NCI-H1930 (cell line): ENCODE measurements at regions not wholly inside any gene's neighbourhood (a gene's known extent, or its start where the extent isn't known, plus 50 kb on each side); places are given as distances from the start of the nearest gene placed in this dataset.
"Not testable (repeated sequence)": the region's sequence is repeated elsewhere in the genome, so short reads cannot be mapped to it uniquely, and the experiment has no call there.

Experiments used
- DNase-seq, 2 experiments: peaks; one replicate each; lab custom pipeline; 2025; lab: John Stamatoyannopoulos, UW

DNA sequence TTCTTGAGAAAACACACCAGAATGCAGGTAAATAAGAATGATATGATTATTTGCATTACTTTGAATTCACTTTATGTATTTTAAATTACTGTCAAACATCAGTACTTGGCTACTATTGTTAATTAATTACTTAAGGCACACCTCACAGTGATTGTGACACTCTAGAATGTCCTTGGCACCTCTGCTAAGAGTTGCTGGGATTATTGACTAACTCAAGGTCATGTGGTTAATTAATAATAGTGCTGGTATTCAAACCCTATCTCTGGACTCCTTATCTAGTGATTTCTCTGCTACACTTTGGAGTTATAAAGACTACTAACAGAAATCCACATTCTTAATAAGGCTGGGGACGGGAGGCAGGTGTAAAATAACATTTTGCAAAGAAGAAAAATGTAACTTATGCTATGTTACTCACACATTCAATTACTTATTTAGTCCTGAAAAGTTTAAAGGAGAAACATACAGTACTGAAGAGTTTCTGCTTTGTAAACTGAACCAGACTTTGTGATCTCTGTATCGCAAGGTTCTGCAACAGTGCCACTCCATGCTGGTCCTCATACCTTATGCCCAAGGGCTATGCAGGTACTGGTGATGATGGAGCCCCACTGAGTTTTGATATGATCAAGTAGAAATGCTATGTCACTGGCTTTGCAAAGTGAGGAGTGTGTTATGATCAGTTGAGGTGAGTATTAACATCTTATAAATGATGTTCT is 242.7 kb downstream of the MID1IP1 start:
- DNase-seq: no peak

DNA sequence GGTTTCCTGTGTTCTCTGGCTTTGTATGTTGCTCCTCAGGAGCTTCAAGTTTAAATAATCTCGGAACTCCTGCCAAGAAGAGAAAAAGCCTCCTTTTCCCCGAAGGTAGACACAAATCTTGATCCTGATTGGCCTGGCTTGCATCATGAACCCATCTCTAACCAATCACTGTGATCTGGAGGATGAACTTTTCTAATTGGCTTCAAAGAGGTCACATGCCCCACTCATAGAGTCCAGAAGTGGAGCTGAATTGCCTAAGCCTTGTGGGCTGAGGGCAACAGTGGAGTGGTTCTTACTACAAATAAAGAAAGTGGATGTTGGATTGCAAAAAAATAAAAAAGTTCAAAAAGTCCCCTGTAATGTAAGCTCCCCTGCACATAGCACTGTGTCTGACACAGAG is 245.9 kb downstream of the MID1IP1 start:
- no peak for DNase-seq

DNA sequence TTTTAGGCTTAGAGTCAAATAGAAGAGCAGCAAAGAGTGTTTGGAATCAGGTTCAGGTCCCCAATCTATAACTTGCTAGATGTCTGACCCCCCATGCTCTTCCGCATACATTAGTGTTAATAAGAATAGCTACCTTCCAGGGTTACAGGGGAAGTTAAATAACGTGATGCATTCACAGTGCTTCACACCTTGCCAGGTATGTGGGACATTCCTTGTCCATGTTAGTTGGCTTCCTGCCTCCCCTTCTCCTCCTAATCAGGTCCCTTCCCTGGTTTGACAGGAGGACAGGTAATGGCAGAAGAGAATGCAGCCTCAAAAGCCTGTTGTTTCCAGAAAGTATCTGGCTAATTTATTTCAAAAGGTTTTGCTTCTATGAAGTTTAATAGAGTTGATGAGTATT is 248.7 kb downstream of the MID1IP1 start:
- no peak for DNase-seq

DNA sequence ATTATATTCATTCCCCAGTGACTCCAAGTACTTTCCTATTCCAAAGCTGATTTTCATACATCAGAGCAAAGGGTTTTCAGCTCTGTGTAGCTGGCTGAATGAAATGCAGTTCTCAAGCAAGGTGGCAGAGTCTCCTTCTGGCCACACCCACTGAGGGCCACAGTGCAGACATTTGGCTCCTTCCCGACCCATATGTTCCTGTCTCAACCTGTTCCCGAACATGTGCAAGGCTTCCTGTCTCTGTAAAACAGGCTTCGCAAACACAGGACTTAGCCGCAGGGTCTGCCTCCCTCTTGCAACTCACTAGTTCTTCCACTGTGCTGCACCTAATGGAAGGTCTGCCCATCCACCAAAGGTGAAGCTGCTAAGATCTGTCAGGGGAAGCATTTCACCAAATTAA is 249.2 kb downstream of the MID1IP1 start:
- DNase-seq: no peak

GRCh38 chrX:39052751-39053150 is 251.5 kb downstream of the MID1IP1 start:
- DNase-seq: no peak

- DNase-seq: no peak
Observed at GRCh38 chrX:39058724-39059123, 257.5 kb downstream of the MID1IP1 start.

DNA sequence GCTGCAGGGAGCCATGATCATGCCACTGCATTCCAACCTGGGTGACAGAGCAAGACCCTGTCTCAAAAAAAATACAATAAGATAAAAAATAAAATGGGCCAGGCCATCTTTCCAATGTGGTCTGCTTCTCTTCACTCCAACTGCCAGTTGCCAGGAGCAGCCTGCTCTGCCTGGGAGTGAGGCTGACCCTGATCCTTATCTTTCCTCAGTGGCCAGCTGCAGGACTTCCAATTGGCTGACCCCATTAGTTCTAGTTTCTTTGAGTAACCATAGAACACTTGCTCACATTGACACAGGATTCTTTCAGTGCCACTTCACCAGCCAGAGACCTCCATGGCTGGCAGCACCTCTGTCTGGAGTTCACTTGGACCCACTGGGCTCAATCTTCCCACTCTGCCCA is 258.6 kb downstream of the MID1IP1 start:
- DNase-seq: no peak

- DNase-seq: no peak
Observed at GRCh38 chrX:39063037-39063436, 261.8 kb downstream of the MID1IP1 start.

GRCh38 chrX:39063702-39064101 is 262.4 kb downstream of the MID1IP1 start:
- DNase-seq: no peak

DNA sequence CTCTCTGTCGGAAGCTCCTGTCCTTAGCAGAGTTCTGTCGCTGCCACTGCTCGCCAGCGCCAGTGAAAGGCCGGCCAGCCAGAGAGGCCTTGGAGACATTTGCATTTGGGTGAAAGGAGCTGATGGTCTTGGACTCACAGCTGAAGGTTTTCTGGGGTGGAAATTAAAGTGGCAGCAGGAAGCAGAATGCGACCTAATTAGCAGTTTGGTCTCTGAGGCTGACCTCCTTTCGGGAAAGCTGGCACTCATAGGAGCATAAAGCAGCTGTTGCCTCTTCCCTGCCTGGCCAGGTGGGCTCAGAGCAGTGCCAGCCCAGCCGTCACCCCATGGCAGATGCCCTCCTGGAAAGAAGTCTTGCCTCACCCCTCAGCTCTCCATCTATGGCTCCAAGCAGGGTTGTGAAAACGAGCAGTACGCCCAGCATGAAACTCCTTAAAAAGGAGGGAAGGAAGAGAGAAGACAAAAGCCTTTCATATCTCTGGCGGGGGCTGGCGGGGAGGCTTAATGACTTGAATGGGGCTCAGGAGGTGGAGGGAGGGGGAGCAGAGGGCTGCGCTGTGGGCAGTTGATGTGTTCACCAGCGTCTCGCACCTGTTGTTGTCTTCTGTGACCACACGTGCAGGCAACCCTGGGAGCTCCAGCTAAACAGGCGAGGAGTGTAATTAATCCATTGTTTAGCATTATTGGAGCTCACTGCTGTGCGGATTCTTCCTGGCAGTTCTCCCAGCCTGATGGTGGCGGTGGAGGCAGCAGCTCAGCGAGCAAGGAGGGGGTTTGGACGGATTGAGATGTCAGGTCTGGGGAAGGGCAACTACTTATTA is 264.0 kb downstream of the MID1IP1 start:
- no peak for DNase-seq

GRCh38 chrX:39067866-39068265 is 266.6 kb downstream of the MID1IP1 start:
- DNase-seq: no peak

- not testable (repeated sequence) for DNase-seq
Observed at GRCh38 chrX:39068634-39069033, 267.4 kb downstream of the MID1IP1 start.

DNA sequence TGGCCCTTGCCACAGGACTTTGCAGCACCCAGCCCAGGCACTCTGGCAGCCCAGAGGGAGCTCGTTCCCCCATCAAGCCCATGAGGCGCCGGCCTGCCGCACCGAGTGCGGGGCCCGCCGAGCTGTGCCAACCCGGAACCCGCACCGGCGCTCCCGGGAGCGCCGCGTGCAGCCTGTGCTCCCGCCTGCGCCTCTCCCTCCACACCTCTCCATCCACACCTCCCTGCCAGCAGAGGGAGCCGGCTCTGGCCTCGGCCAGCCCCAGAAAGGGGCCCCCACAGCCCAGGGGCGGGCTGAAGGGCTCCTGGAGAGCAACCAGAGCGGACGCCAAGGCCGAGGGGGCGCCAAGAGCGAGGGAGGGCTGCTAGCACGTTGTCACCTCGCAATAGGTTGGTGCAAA is 268.8 kb downstream of the MID1IP1 start:
- DNase-seq: no peak

DNA sequence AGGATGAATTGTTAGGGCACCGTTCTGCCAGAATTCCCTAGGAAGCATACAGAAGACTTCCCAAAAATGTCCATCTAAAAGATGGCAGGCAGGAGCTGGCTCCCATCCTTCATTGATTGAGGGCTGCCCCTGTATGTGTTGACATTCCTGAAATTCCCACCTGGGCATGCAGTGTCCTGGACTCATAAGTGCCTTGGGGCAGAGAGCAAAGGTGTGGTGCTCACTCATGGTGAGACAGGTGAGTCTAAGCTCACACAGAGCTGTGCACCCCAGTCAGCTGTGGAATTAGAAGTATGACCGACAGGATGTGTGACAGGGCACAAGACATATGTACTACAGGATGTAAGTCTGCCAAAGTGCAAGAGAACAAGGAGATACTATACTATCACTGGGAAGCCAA is 271.9 kb downstream of the MID1IP1 start:
- no peak for DNase-seq

DNA sequence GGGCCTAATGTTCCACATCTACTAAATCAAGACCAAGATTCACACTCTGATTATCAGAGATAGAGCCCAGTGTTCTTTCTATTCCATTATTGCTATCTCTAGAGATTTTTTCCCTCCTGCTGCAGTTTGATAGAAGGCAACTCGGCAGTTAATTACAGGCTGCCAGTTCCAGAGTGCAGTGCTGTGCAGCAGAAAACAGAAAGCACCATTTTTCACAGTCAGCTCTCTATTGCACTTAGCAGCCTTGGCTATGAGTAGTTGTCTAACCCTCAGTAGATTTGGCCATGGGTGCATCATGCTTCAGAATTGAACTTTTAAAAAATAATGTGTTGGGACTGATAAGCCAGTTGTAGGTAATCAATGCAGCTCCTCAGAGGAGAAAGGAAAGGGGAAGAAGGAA is 295.3 kb downstream of the MID1IP1 start:
- no peak for DNase-seq

GRCh38 chrX:39104745-39105144 is 303.5 kb downstream of the MID1IP1 start:
- DNase-seq: no peak

- no peak for DNase-seq
Observed at GRCh38 chrX:39112143-39112542, 310.9 kb downstream of the MID1IP1 start.

DNA sequence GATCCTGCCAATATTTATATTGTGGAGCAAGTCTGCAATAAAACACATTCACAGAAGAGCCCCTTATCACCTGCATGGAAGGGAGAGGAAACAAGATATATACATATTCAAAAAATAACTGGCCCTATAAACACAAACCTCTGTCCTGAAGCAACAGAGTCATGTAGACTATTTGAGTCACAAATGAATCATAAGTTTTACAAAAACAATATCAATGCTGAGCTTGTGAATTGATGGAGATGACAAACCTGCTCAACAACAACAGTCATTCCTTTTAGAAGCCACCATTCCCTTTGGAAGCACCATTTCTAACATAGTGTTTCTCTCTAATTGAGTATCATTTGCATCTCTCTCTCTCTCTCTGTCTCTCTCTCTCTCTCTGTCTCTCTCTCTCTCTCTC is 313.9 kb downstream of the MID1IP1 start:
- no peak for DNase-seq

- DNase-seq: no peak
Observed at GRCh38 chrX:39117101-39117500, 315.8 kb downstream of the MID1IP1 start.

GRCh38 chrX:39121903-39122302 is 320.6 kb downstream of the MID1IP1 start:
- no peak for DNase-seq

DNA sequence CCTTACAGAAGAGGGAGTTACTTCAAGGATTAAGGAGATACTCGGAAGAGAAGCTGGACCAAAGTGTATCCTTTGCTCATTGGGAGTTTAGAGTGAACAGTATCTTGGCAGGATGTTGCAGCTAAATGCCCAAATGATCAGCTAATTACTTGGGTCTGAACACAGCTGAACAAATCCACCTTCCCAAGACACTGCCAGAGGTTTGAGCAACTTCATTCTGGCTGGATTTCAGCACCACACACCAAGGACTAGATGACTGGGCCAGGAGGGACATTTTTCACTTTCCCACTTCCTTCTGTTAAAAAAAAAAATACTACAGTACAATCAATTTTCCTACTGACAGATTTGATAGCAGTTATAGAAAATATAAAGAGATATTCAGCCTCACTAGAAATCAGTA is 324.6 kb downstream of the MID1IP1 start:
- no peak for DNase-seq

DNA sequence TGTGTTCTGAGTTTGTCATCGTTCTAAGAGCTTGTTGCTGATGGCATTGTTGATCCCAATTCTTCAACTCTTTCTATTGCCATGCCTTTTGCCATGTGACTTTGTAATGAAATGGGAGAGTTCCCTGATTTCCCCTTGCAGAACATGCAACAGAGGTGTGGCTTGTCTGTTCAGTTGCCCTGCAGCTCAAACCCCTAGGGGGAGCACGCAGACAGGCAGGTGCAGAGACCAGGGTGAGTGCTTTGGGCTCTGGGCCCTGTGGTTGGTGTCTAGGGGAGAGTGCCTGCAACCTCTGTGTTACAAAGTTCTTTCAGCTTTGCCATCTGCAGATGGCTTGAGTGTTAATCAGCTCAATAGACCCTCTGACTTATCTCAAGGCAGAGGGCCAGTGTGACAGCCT is 332.7 kb downstream of the MID1IP1 start:
- no peak for DNase-seq

- DNase-seq: no peak
Observed at GRCh38 chrX:39137363-39137954, 336.2 kb downstream of the MID1IP1 start.
